GM21360 (cell line): ENCODE measurements at regions not wholly inside any gene's neighbourhood (a gene's known extent, or its start where the extent isn't known, plus 50 kb on each side); places are given as distances from the start of the nearest gene placed in this dataset.
"Not testable (repeated sequence)": the region's sequence is repeated elsewhere in the genome, so short reads cannot be mapped to it uniquely, and the experiment has no call there.

Source experiments
- ATAC-seq: cut with Tn5 transposase; IDR thresholded peaks from one replicate; pipeline ENCODE4 v1.9.1; 2021; ENCODE audit warnings: mild to moderate bottlenecking, moderate library complexity; ENCODE audit not compliant: unreplicated experiment

- no peak for ATAC-seq
Observed at GRCh38 chr15:69668039-69668705, 215.6 kb downstream of the RPLP1 start.

- no peak for ATAC-seq
Observed at GRCh38 chr15:69668963-69669362, 216.3 kb downstream of the RPLP1 start.

- ATAC-seq = no peak
Observed at GRCh38 chr15:69669446-69669845, 216.8 kb downstream of the RPLP1 start.

GRCh38 chr15:69673291-69673881 is 220.8 kb downstream of the RPLP1 start:
- no peak for ATAC-seq

- no peak for ATAC-seq
Observed at GRCh38 chr15:69675731-69676130, 223.1 kb downstream of the RPLP1 start.

GRCh38 chr15:69677403-69677802 is 224.8 kb downstream of the RPLP1 start:
- ATAC-seq = no peak

GRCh38 chr15:69679623-69680228 is 227.1 kb downstream of the RPLP1 start:
- peak; percentile 83 for ATAC-seq

GRCh38 chr15:69684823-69685222 is 232.2 kb downstream of the RPLP1 start:
- ATAC-seq = not testable (repeated sequence)

- no peak for ATAC-seq
Observed at GRCh38 chr15:69685512-69686452, 233.2 kb downstream of the RPLP1 start.

- ATAC-seq = no peak
Observed at GRCh38 chr15:69686626-69687025, 234.0 kb downstream of the RPLP1 start.

- no peak for ATAC-seq
Observed at GRCh38 chr15:69689133-69689532, 236.5 kb downstream of the RPLP1 start.

GRCh38 chr15:69691307-69692015 is 238.8 kb downstream of the RPLP1 start:
- no peak for ATAC-seq

GRCh38 chr15:69692342-69692741 is 239.7 kb downstream of the RPLP1 start:
- ATAC-seq = no peak

- no peak for ATAC-seq
Observed at GRCh38 chr15:69693059-69693458, 240.4 kb downstream of the RPLP1 start.

GRCh38 chr15:69696946-69697345 is 244.3 kb downstream of the RPLP1 start:
- ATAC-seq = no peak

GRCh38 chr15:69697916-69698315 is 245.3 kb downstream of the RPLP1 start:
- no peak for ATAC-seq

- ATAC-seq = no peak
Observed at GRCh38 chr15:69699096-69699495, 246.5 kb downstream of the RPLP1 start.

- no peak for ATAC-seq
Observed at GRCh38 chr15:69700380-69700779, 247.8 kb downstream of the RPLP1 start.

GRCh38 chr15:69701198-69701597 is 248.6 kb downstream of the RPLP1 start:
- ATAC-seq = no peak

- no peak for ATAC-seq
Observed at GRCh38 chr15:69703532-69704187, 251.0 kb downstream of the RPLP1 start.
